ENCODE measurements at regions not wholly inside any gene's neighbourhood (a gene's known extent, or its start where the extent isn't known, plus 50 kb on each side); places are given as distances from the start of the nearest gene placed in this dataset.

GRCh38 chr9:118896324-118897000 is 472.8 kb downstream of the BRINP1 start:
- in situ Hi-C loops (cut with HindIII; ENCODE audit: low pct_unique_long_range_greater_than_20kb, low sequenced_read_pairs) = no loop called here
- DNase-seq (ENCODE audit: low read depth, low spot score) = no peak

- in situ Hi-C loops (cut with HindIII; ENCODE audit: low pct_unique_long_range_greater_than_20kb, low sequenced_read_pairs) = no loop called here
- DNase-seq (ENCODE audit: low read depth, low spot score) = no peak
Observed at GRCh38 chr9:118918180-118918579, 451.1 kb downstream of the BRINP1 start.

GRCh38 chr9:118928722-118929121 is 440.5 kb downstream of the BRINP1 start:
- in situ Hi-C loops (cut with HindIII; ENCODE audit: low pct_unique_long_range_greater_than_20kb, low sequenced_read_pairs) = no loop called here
- no peak for DNase-seq (ENCODE audit: low read depth, low spot score)

- no peak for DNase-seq (ENCODE audit: low read depth, low spot score)
- in situ Hi-C loops (cut with HindIII; ENCODE audit: low pct_unique_long_range_greater_than_20kb, low sequenced_read_pairs) = no loop called here
Observed at GRCh38 chr9:118929287-118929686, 439.9 kb downstream of the BRINP1 start.

GRCh38 chr9:118931941-118932340 is 437.3 kb downstream of the BRINP1 start:
- DNase-seq (ENCODE audit: low read depth, low spot score) = no peak
- in situ Hi-C loops (cut with HindIII; ENCODE audit: low pct_unique_long_range_greater_than_20kb, low sequenced_read_pairs) = no loop called here

GRCh38 chr9:118938581-118938980 is 430.7 kb downstream of the BRINP1 start:
- no peak for DNase-seq (ENCODE audit: low read depth, low spot score)

GRCh38 chr9:118940473-118940872 is 428.8 kb downstream of the BRINP1 start:
- in situ Hi-C loops (cut with HindIII; ENCODE audit: low pct_unique_long_range_greater_than_20kb, low sequenced_read_pairs) = no loop called here

More at GRCh38 chr9:118938581-118938980, 430.7 kb downstream of the BRINP1 start:
- in situ Hi-C loops (cut with HindIII; ENCODE audit: low pct_unique_long_range_greater_than_20kb, low sequenced_read_pairs) = no loop called here

GRCh38 chr9:118946669-118947068 is 422.6 kb downstream of the BRINP1 start:
- no peak for DNase-seq (ENCODE audit: low read depth, low spot score)
- in situ Hi-C loops (cut with HindIII; ENCODE audit: low pct_unique_long_range_greater_than_20kb, low sequenced_read_pairs) = no loop called here

More at GRCh38 chr9:118940473-118940872, 428.8 kb downstream of the BRINP1 start:
- DNase-seq (ENCODE audit: low read depth, low spot score) = no peak

- in situ Hi-C loops (cut with HindIII; ENCODE audit: low pct_unique_long_range_greater_than_20kb, low sequenced_read_pairs) = no loop called here
- no peak for DNase-seq (ENCODE audit: low read depth, low spot score)
Observed at GRCh38 chr9:118954857-118955256, 414.4 kb downstream of the BRINP1 start.

GRCh38 chr9:118957585-118957984 is 411.6 kb downstream of the BRINP1 start:
- DNase-seq (ENCODE audit: low read depth, low spot score) = no peak

GRCh38 chr9:118959366-118959765 is 409.9 kb downstream of the BRINP1 start:
- no peak for DNase-seq (ENCODE audit: low read depth, low spot score)
- in situ Hi-C loops (cut with HindIII; ENCODE audit: low pct_unique_long_range_greater_than_20kb, low sequenced_read_pairs) = no loop called here

More at GRCh38 chr9:118957585-118957984, 411.6 kb downstream of the BRINP1 start:
- in situ Hi-C loops (cut with HindIII; ENCODE audit: low pct_unique_long_range_greater_than_20kb, low sequenced_read_pairs) = no loop called here

- in situ Hi-C loops (cut with HindIII; ENCODE audit: low pct_unique_long_range_greater_than_20kb, low sequenced_read_pairs) = no loop called here
- no peak for DNase-seq (ENCODE audit: low read depth, low spot score)
Observed at GRCh38 chr9:118961857-118962256, 407.4 kb downstream of the BRINP1 start.

GRCh38 chr9:118962426-118962825 is 406.8 kb downstream of the BRINP1 start:
- DNase-seq (ENCODE audit: low read depth, low spot score) = no peak

GRCh38 chr9:118963674-118964073 is 405.6 kb downstream of the BRINP1 start:
- DNase-seq (ENCODE audit: low read depth, low spot score) = no peak

More at GRCh38 chr9:118962426-118962825, 406.8 kb downstream of the BRINP1 start:
- in situ Hi-C loops (cut with HindIII; ENCODE audit: low pct_unique_long_range_greater_than_20kb, low sequenced_read_pairs) = no loop called here

GRCh38 chr9:118967901-118968300 is 401.3 kb downstream of the BRINP1 start:
- in situ Hi-C loops (cut with HindIII; ENCODE audit: low pct_unique_long_range_greater_than_20kb, low sequenced_read_pairs) = no loop called here

More at GRCh38 chr9:118963674-118964073, 405.6 kb downstream of the BRINP1 start:
- in situ Hi-C loops (cut with HindIII; ENCODE audit: low pct_unique_long_range_greater_than_20kb, low sequenced_read_pairs) = no loop called here

GRCh38 chr9:118975736-118976135 is 393.5 kb downstream of the BRINP1 start:
- in situ Hi-C loops (cut with HindIII; ENCODE audit: low pct_unique_long_range_greater_than_20kb, low sequenced_read_pairs) = no loop called here
- no peak for DNase-seq (ENCODE audit: low read depth, low spot score)

More at GRCh38 chr9:118967901-118968300, 401.3 kb downstream of the BRINP1 start:
- no peak for DNase-seq (ENCODE audit: low read depth, low spot score)

- DNase-seq (ENCODE audit: low read depth, low spot score) = no peak
Observed at GRCh38 chr9:118976160-118976559, 393.1 kb downstream of the BRINP1 start.

GRCh38 chr9:118984607-118985006 is 384.6 kb downstream of the BRINP1 start:
- DNase-seq (ENCODE audit: low read depth, low spot score) = no peak
- in situ Hi-C loops (cut with HindIII; ENCODE audit: low pct_unique_long_range_greater_than_20kb, low sequenced_read_pairs) = no loop called here

More at GRCh38 chr9:118976160-118976559, 393.1 kb downstream of the BRINP1 start:
- in situ Hi-C loops (cut with HindIII; ENCODE audit: low pct_unique_long_range_greater_than_20kb, low sequenced_read_pairs) = no loop called here

- DNase-seq (ENCODE audit: low read depth, low spot score) = no peak
- in situ Hi-C loops (cut with HindIII; ENCODE audit: low pct_unique_long_range_greater_than_20kb, low sequenced_read_pairs) = no loop called here
Observed at GRCh38 chr9:118985851-118986250, 383.4 kb downstream of the BRINP1 start.
